ENCODE measurements at regions not wholly inside any gene's neighbourhood (a gene's known extent, or its start where the extent isn't known, plus 50 kb on each side); places are given as distances from the start of the nearest gene placed in this dataset.

GRCh38 chr1:47707503-47707902, 269.7 kb downstream of the FOXD2 start:
- H3K4me3 ChIP-seq (ENCODE audit: low read depth, low read length), result no peak overlapping the region
- no peak for ATAC-seq (ENCODE audit: low read depth in 2 of 2)
- no peak overlapping the region for H3K4me3 Mint-ChIP-seq
- H3K36me3 Mint-ChIP-seq, result no peaks in the 10 kb centered on the region
- H3K27ac ChIP-seq (ENCODE audit: insufficient read depth, low read length, poor library complexity, severe bottlenecking), result no peak overlapping the region
- H3K27me3 ChIP-seq (ENCODE audit: control insufficient read depth, insufficient read depth, low read length), result peaks cover 8% of the 10 kb centered on the region
- no peak for DNase-seq
- no peaks in the 10 kb centered on the region for H3K9me3 ChIP-seq (ENCODE audit: control insufficient read depth in 2 of 2, low read length in 2 of 2)
- peaks cover 15% of the 10 kb centered on the region for H3K4me1 ChIP-seq (ENCODE audit: control insufficient read depth, insufficient read depth, low read length, poor library complexity, severe bottlenecking)
- H3K36me3 ChIP-seq (ENCODE audit: control insufficient read depth, insufficient read depth, low read length), result no peaks in the 10 kb centered on the region
- H3K9me3 Mint-ChIP-seq, result peaks cover 0 to under 1% (median 0%) of the 10 kb centered on the region in 7 donors
- no peak overlapping the region for H3K27ac Mint-ChIP-seq
- H3K27me3 Mint-ChIP-seq, result peaks cover 80% of the 10 kb centered on the region
- peaks cover 0 to 16% (median under 1%) of the 10 kb centered on the region in 4 donors for H3K4me1 Mint-ChIP-seq

DNA sequence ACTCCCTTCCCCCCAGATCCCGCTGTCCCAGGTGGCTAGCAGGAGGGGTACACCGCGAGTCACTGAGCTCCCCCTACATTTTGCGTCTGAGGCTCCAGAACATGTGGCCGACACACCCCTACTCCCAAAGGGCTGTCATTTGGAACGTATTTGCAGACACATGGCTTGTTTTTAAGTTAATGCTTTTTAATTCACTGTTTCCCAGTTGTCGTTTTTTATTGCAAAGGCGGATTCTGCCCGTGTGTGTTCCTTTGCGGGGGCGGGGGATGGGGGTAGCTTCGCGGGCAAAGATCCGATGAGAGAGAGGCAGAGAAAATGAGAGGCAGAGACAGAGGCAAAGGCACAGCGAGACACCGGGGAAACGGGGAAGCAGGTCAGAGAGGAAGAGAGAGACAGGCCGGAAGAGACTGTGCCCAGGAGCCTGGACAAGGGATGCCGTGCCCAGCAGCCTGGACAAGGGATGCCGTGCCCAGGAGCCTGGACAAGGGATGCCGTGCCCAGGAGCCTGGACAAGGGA, 270.2 kb downstream of the FOXD2 start:
- Histone ChIP-seq H3K9me3 (ENCODE audit: control insufficient read depth in 2 of 2, low read length in 2 of 2) (no peaks in the 10 kb centered on the region), H3K4me1 (ENCODE audit: control insufficient read depth, insufficient read depth, low read length, poor library complexity, severe bottlenecking) (peaks cover 15% of the 10 kb centered on the region), H3K27ac (ENCODE audit: insufficient read depth, low read length, poor library complexity, severe bottlenecking) (no peak overlapping the region), H3K4me3 (ENCODE audit: low read depth, low read length) (no peak overlapping the region), H3K27me3 (ENCODE audit: control insufficient read depth, insufficient read depth, low read length) (peaks cover 9% of the 10 kb centered on the region), H3K36me3 (ENCODE audit: control insufficient read depth, insufficient read depth, low read length) (no peaks in the 10 kb centered on the region)
- ATAC-seq (ENCODE audit: low read depth in 2 of 2), result no peak
- Mint-ChIP-seq H3K9me3 (peaks cover 0 to 2% (median 0%) of the 10 kb centered on the region in 7 donors), H3K27ac (no peak overlapping the region), H3K4me1 (peaks cover 0 to 16% (median 3%) of the 10 kb centered on the region in 4 donors), H3K27me3 (peaks cover 85% of the 10 kb centered on the region), H3K36me3 (no peaks in the 10 kb centered on the region), H3K4me3 (no peak overlapping the region)
- DNase-seq, result no peak

DNA sequence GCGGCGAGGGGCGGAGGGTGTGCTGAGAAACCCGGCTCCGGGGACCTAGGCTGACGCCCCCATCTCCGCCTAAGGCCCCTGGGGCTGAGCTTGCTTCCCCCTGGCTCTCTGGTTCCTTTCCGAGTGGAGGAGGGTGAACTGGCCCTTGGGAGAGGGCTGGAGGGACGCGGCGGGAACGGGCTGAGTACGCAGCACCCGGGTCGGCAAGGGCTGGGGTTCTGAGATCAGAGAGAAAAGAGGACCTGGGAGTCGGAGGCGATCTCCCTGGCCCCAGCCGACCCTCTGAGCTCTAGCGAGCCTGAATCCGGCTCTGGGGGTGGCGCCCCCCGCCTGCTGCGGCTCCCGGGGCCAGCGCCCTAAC, 270.8 kb downstream of the FOXD2 start:
- H3K27ac Mint-ChIP-seq, result no peak overlapping the region
- H3K27ac ChIP-seq (ENCODE audit: insufficient read depth, low read length, poor library complexity, severe bottlenecking), result no peak overlapping the region
- H3K4me1 Mint-ChIP-seq, result peaks cover 0 to 16% (median 3%) of the 10 kb centered on the region in 4 donors
- H3K4me3 ChIP-seq (ENCODE audit: low read depth, low read length), result no peak overlapping the region
- no peaks in the 10 kb centered on the region for H3K9me3 ChIP-seq (ENCODE audit: control insufficient read depth in 2 of 2, low read length in 2 of 2)
- peaks cover 9% of the 10 kb centered on the region for H3K27me3 ChIP-seq (ENCODE audit: control insufficient read depth, insufficient read depth, low read length)
- H3K27me3 Mint-ChIP-seq, result peaks cover 91% of the 10 kb centered on the region
- no peaks in the 10 kb centered on the region for H3K36me3 ChIP-seq (ENCODE audit: control insufficient read depth, insufficient read depth, low read length)
- peaks cover 15% of the 10 kb centered on the region for H3K4me1 ChIP-seq (ENCODE audit: control insufficient read depth, insufficient read depth, low read length, poor library complexity, severe bottlenecking)
- ATAC-seq (ENCODE audit: low read depth in 2 of 2) (no peak), DNase-seq (no peak)
- peaks cover 0 to 2% (median 0%) of the 10 kb centered on the region in 7 donors for H3K9me3 Mint-ChIP-seq
- no peaks in the 10 kb centered on the region for H3K36me3 Mint-ChIP-seq
- no peak overlapping the region for H3K4me3 Mint-ChIP-seq

GRCh38 chr1:47709019-47709871, 271.4 kb downstream of the FOXD2 start:
- peaks cover 0 to 16% (median 3%) of the 10 kb centered on the region in 4 donors for H3K4me1 Mint-ChIP-seq
- no peak for ATAC-seq (ENCODE audit: low read depth in 2 of 2)
- H3K4me1 ChIP-seq (ENCODE audit: control insufficient read depth, insufficient read depth, low read length, poor library complexity, severe bottlenecking), result peaks cover 15% of the 10 kb centered on the region

GRCh38 chr1:47709872-47710231, 272.0 kb downstream of the FOXD2 start:
- H3K27ac ChIP-seq (ENCODE audit: insufficient read depth, low read length, poor library complexity, severe bottlenecking), result no peak overlapping the region
- ATAC-seq (ENCODE audit: low read depth in 2 of 2) (no peak), DNase-seq (no peak)
- H3K4me3 ChIP-seq (ENCODE audit: low read depth, low read length), result no peak overlapping the region
- peaks cover 9% of the 10 kb centered on the region for H3K27me3 ChIP-seq (ENCODE audit: control insufficient read depth, insufficient read depth, low read length)
- Mint-ChIP-seq H3K27ac (no peak overlapping the region), H3K4me1 (peaks cover 0 to 16% (median 3%) of the 10 kb centered on the region in 4 donors), H3K9me3 (peaks cover 0 to 2% (median 0%) of the 10 kb centered on the region in 7 donors), H3K27me3 (peaks cover 84% of the 10 kb centered on the region), H3K36me3 (no peaks in the 10 kb centered on the region), H3K4me3 (no peak overlapping the region)
- H3K36me3 ChIP-seq (ENCODE audit: control insufficient read depth, insufficient read depth, low read length), result no peaks in the 10 kb centered on the region
- H3K4me1 ChIP-seq (ENCODE audit: control insufficient read depth, insufficient read depth, low read length, poor library complexity, severe bottlenecking), result peaks cover 15% of the 10 kb centered on the region
- H3K9me3 ChIP-seq (ENCODE audit: control insufficient read depth in 2 of 2, low read length in 2 of 2), result no peaks in the 10 kb centered on the region

More at GRCh38 chr1:47709019-47709871, 271.4 kb downstream of the FOXD2 start:
- Histone ChIP-seq H3K4me3 (ENCODE audit: low read depth, low read length) (no peak overlapping the region), H3K36me3 (ENCODE audit: control insufficient read depth, insufficient read depth, low read length) (no peaks in the 10 kb centered on the region), H3K27ac (ENCODE audit: insufficient read depth, low read length, poor library complexity, severe bottlenecking) (no peak overlapping the region), H3K9me3 (ENCODE audit: control insufficient read depth in 2 of 2, low read length in 2 of 2) (no peaks in the 10 kb centered on the region), H3K27me3 (ENCODE audit: control insufficient read depth, insufficient read depth, low read length) (peaks cover 9% of the 10 kb centered on the region)
- H3K36me3 Mint-ChIP-seq, result no peaks in the 10 kb centered on the region
- peak overlapping the region in 1 of 4 donors; percentile 28 for H3K4me3 Mint-ChIP-seq
- peaks cover 0 to 2% (median 0%) of the 10 kb centered on the region in 7 donors for H3K9me3 Mint-ChIP-seq
- peak in 1 of 3 donors; percentile 4 for DNase-seq
- H3K27ac Mint-ChIP-seq, result no peak overlapping the region
- peaks cover 89% of the 10 kb centered on the region for H3K27me3 Mint-ChIP-seq

GRCh38 chr1:47710329-47711071, 272.7 kb downstream of the FOXD2 start:
- H3K4me3 Mint-ChIP-seq, result no peak overlapping the region
- Histone ChIP-seq H3K27ac (ENCODE audit: insufficient read depth, low read length, poor library complexity, severe bottlenecking) (no peak overlapping the region), H3K27me3 (ENCODE audit: control insufficient read depth, insufficient read depth, low read length) (peaks cover 9% of the 10 kb centered on the region), H3K9me3 (ENCODE audit: control insufficient read depth in 2 of 2, low read length in 2 of 2) (no peaks in the 10 kb centered on the region), H3K36me3 (ENCODE audit: control insufficient read depth, insufficient read depth, low read length) (no peaks in the 10 kb centered on the region), H3K4me3 (ENCODE audit: low read depth, low read length) (no peak overlapping the region), H3K4me1 (ENCODE audit: control insufficient read depth, insufficient read depth, low read length, poor library complexity, severe bottlenecking) (peaks cover 15% of the 10 kb centered on the region)
- peak; percentile 22 to 51 (median 46) for DNase-seq
- H3K27me3 Mint-ChIP-seq, result peaks cover 84% of the 10 kb centered on the region
- peak; percentile 49 to 67 for ATAC-seq (ENCODE audit: low read depth in 2 of 2)
- H3K9me3 Mint-ChIP-seq, result peaks cover 0 to 2% (median 0%) of the 10 kb centered on the region in 7 donors
- H3K4me1 Mint-ChIP-seq, result peaks cover 0 to 16% (median 3%) of the 10 kb centered on the region in 4 donors
- H3K27ac Mint-ChIP-seq, result no peak overlapping the region
- no peaks in the 10 kb centered on the region for H3K36me3 Mint-ChIP-seq

All from CD4-positive, CD25-positive, alpha-beta regulatory T cell (primary cell).